HEK293 (cell line): ENCODE measurements at regions not wholly inside any gene's neighbourhood (a gene's known extent, or its start where the extent isn't known, plus 50 kb on each side); places are given as distances from the start of the nearest gene placed in this dataset.

Source experiments
- CTCF ChIA-PET: fragments of 350-600 bp; formaldehyde crosslinking; extraction: SDS; loops from one replicate; lab custom pipeline; 2021; ENCODE audit warnings: antibody characterized with exemption; lab: Yijun Ruan, JAX
- POLR2A ChIA-PET: fragments of 300-600 bp; formaldehyde crosslinking; extraction: SDS; loops from one replicate; lab custom pipeline; 2020; ENCODE audit warnings: antibody characterized with exemption, inconsistent platforms; lab: Yijun Ruan, JAX
- H3K27ac ChIP-seq: fragments of 200-500 bp; sonication (Bioruptor generic); 2 replicates; pipeline ENCODE4 v1.5.1; 2014; ENCODE audit warnings: low read depth, low read length, control low read depth, inconsistent platforms; ENCODE audit errors: extremely low read depth
- H3K36me3 ChIP-seq, 2 experiments: fragments of 200-500 bp in 1 of 2; sonication (Bioruptor generic) in 1 of 2; 1 replicate in 1 of 2; 2 replicates in 1 of 2; pipeline ENCODE4 v1.5.1; 2014 to 2017; ENCODE audit warnings: inconsistent platforms in 2 of 2, low read length in 2 of 2; ENCODE audit not compliant: control insufficient read depth in 2 of 2, insufficient read depth in 1 of 2
- H3K4me1 ChIP-seq: fragments of 200-500 bp; sonication (Bioruptor generic); 2 replicates; pipeline ENCODE4 v1.5.1; 2014; ENCODE audit warnings: mild to moderate bottlenecking, low read length, inconsistent platforms; ENCODE audit not compliant: control insufficient read depth, insufficient read depth
- H3K4me3 ChIP-seq: 2 replicates; pipeline ENCODE4 v1.5.1; 2011; ENCODE audit warnings: low read depth, mild to moderate bottlenecking, control low read depth, low read length, moderate library complexity
- H3K9me3 ChIP-seq: fragments of 200-500 bp; sonication (Bioruptor generic); 2 replicates; pipeline ENCODE4 v1.5.1; 2014; ENCODE audit warnings: low read depth, low read length, inconsistent platforms; ENCODE audit not compliant: control insufficient read depth, insufficient read depth
- HOXC10 ChIP-seq: sonication (generic); formaldehyde crosslinking; IDR thresholded peaks from 2 replicates; pipeline ENCODE4 v1.8.1; 2023; ENCODE audit warnings: mild to moderate bottlenecking, missing genetic modification reagents
- MEIS1 ChIP-seq: sonication (generic); formaldehyde crosslinking; IDR thresholded peaks from 2 replicates; pipeline ENCODE4 v1.8.1; 2022; ENCODE audit warnings: missing genetic modification reagents, mild to moderate bottlenecking, borderline replicate concordance
- OVOL3 ChIP-seq: fragments of 450-650 bp; formaldehyde crosslinking; IDR thresholded peaks from 2 replicates; pipeline ENCODE4 v1.5.1; 2016; ENCODE audit warnings: missing biosample characterization, missing genetic modification characterization
- SALL2 ChIP-seq: fragments of 450-650 bp; formaldehyde crosslinking; IDR thresholded peaks from 2 replicates; pipeline ENCODE4 v1.5.0; 2017; ENCODE audit warnings: missing biosample characterization, mild to moderate bottlenecking, missing genetic modification characterization, borderline replicate concordance
- SCRT1 ChIP-seq: fragments of 450-650 bp; formaldehyde crosslinking; IDR thresholded peaks from 2 replicates; pipeline ENCODE4 v1.5.1; 2016; ENCODE audit warnings: missing biosample characterization, missing genetic modification characterization, borderline replicate concordance
- SCRT2 ChIP-seq: fragments of 450-650 bp; formaldehyde crosslinking; IDR thresholded peaks from 2 replicates; pipeline ENCODE4 v1.5.1; 2016; ENCODE audit warnings: missing biosample characterization, missing genetic modification characterization
- ZFHX2 ChIP-seq: fragments of 450-650 bp; formaldehyde crosslinking; conservative IDR thresholded peaks from 2 replicates; pipeline ENCODE4 v1.5.1; 2016; ENCODE audit warnings: missing biosample characterization, missing genetic modification characterization
- ZFP3 ChIP-seq: fragments of 450-650 bp; formaldehyde crosslinking; IDR thresholded peaks from 2 replicates; pipeline ENCODE4 v1.5.1; 2016; ENCODE audit warnings: low read depth, missing biosample characterization, missing genetic modification characterization
- ZNF121 ChIP-seq: fragments of 450-650 bp; formaldehyde crosslinking; IDR thresholded peaks from 2 replicates; pipeline ENCODE4 v1.5.1; 2016; ENCODE audit warnings: missing biosample characterization, missing genetic modification characterization
- ZNF174 ChIP-seq: fragments of 450-650 bp; formaldehyde crosslinking; IDR thresholded peaks from 2 replicates; pipeline ENCODE4 v1.5.0; 2017; ENCODE audit warnings: missing biosample characterization, mild to moderate bottlenecking, missing genetic modification characterization
- ZNF211 ChIP-seq: fragments of 450-650 bp; formaldehyde crosslinking; IDR thresholded peaks from 2 replicates; pipeline ENCODE4 v1.5.1; 2016; ENCODE audit warnings: low read depth, missing biosample characterization, missing genetic modification characterization
- ZNF292 ChIP-seq: fragments of 450-650 bp; formaldehyde crosslinking; IDR thresholded peaks from 2 replicates; pipeline ENCODE4 v1.5.1; 2016; ENCODE audit warnings: low read depth, missing biosample characterization, missing genetic modification characterization, borderline replicate concordance
- ZNF423 ChIP-seq: fragments of 450-650 bp; formaldehyde crosslinking; IDR thresholded peaks from 2 replicates; pipeline ENCODE4 v1.5.1; 2016; ENCODE audit warnings: missing biosample characterization, missing genetic modification characterization
- ZNF501 ChIP-seq: fragments of 450-650 bp; formaldehyde crosslinking; IDR thresholded peaks from 2 replicates; pipeline ENCODE4 v1.5.1; 2016; ENCODE audit warnings: missing biosample characterization, missing genetic modification characterization
- ZNF555 ChIP-seq: fragments of 450-650 bp; formaldehyde crosslinking; conservative IDR thresholded peaks from 2 replicates; pipeline ENCODE4 v1.5.1; 2017; ENCODE audit warnings: missing biosample characterization, mild to moderate bottlenecking, missing genetic modification characterization, inconsistent platforms
- ZNF580 ChIP-seq: fragments of 450-650 bp; formaldehyde crosslinking; IDR thresholded peaks from 2 replicates; pipeline ENCODE4 v1.5.1; 2016; ENCODE audit warnings: missing biosample characterization, missing genetic modification characterization
- ZNF76 ChIP-seq: fragments of 450-650 bp; formaldehyde crosslinking; IDR thresholded peaks from 2 replicates; pipeline ENCODE4; 2016; ENCODE audit warnings: low read depth, missing biosample characterization, missing genetic modification characterization, borderline replicate concordance
- ZNF830 ChIP-seq: fragments of 450-650 bp; IDR thresholded peaks from 2 replicates; pipeline ENCODE4 v1.5.0; 2018; ENCODE audit warnings: missing biosample characterization, missing genetic modification characterization, low read depth, mild to moderate bottlenecking, moderate library complexity
- TF ChIP-seq, protein P1 (sequence below): fragments of 450-650 bp; formaldehyde crosslinking; IDR thresholded peaks from 2 replicates; pipeline ENCODE4 v1.5.1; 2016; ENCODE audit warnings: missing biosample characterization, missing genetic modification characterization, borderline replicate concordance
- TF ChIP-seq, protein P2 (sequence below): fragments of 450-650 bp; formaldehyde crosslinking; IDR thresholded peaks from 2 replicates; pipeline ENCODE4 v1.5.1; 2016; ENCODE audit warnings: missing biosample characterization, missing genetic modification characterization, borderline replicate concordance

DNA sequence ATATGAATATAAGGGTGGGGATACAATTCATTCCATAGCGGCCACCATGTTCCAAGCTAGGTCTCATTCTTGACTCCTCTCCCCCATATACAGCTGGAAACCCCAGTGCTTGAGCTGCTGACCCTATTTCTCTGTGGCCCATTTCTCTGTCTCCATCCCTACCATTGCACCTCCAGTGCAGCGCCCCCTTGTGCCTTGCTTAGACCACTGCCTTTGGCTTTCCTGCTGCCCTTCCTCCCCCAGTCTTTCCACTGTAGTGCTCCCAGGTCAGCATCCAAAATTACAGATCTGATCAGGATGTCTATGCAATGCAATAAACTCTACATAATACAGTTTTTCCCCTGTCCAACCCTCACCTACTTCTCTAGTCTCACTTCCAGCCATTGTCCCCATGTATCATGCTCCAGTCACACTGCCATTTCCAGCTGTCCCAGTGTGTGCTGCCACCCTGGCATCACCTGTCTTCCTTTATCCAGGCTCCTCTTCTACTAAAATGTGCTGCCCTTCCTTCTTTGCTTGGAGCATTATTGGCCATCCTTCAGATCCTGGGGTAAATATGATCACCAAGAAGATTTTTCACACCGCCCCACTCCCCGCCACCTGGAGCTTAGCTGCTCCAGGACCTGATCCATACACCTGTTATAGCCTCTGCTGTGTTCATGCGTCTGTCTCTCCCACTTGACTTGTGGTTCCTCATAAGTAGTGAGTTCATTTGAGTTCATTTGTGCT lies 199.4 kb upstream of the IPO5 start (continued):
- TF ChIP-seq ZNF76 (tag by site-specific recombination) (no peak), ZNF555 (tag by site-specific recombination) (no peak), SCRT2 (tag by site-specific recombination) (no peak), HOXC10 (CRISPR knock-in tag) (no peak), ZNF423 (tag by site-specific recombination) (no peak), ZNF121 (no peak)

GRCh38 chr13:97757807-97758206 lies 195.7 kb upstream of the IPO5 start:
- CTCF ChIA-PET = no interaction called here
- Histone ChIP-seq H3K4me1 (no peaks in the 10 kb centered on the region), H3K27ac (no peak overlapping the region), H3K9me3 (no peaks in the 10 kb centered on the region), H3K4me3 (no peak overlapping the region), H3K36me3 (no peaks in the 10 kb centered on the region)
- POLR2A ChIA-PET = no interaction called here
- TF ChIP-seq ZNF830 (tag by site-specific recombination) = no peak
- no peak for TF ChIP-seq ZFP3 (tag by site-specific recombination)
- no peak for TF ChIP-seq ZNF292 (tag by site-specific recombination)
- no peak for TF ChIP-seq MEIS1
- no peak for TF ChIP-seq ZNF501
- no peak for TF ChIP-seq ZNF174
- no peak for TF ChIP-seq ZFHX2
- no peak for TF ChIP-seq ZNF121
- no peak for TF ChIP-seq ZNF580 (tag by site-specific recombination)
- no peak for TF ChIP-seq SCRT1 (tag by site-specific recombination)
- TF ChIP-seq, protein P1, sequence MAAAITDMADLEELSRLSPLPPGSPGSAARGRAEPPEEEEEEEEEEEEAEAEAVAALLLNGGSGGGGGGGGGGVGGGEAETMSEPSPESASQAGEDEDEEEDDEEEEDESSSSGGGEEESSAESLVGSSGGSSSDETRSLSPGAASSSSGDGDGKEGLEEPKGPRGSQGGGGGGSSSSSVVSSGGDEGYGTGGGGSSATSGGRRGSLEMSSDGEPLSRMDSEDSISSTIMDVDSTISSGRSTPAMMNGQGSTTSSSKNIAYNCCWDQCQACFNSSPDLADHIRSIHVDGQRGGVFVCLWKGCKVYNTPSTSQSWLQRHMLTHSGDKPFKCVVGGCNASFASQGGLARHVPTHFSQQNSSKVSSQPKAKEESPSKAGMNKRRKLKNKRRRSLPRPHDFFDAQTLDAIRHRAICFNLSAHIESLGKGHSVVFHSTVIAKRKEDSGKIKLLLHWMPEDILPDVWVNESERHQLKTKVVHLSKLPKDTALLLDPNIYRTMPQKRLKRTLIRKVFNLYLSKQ (tag by site-specific recombination) = no peak
- TF ChIP-seq SALL2 (tag by site-specific recombination) = no peak
- TF ChIP-seq OVOL3 = no peak
- no peak for TF ChIP-seq ZNF211 (tag by site-specific recombination)
- TF ChIP-seq SCRT2 (tag by site-specific recombination) = no peak
- TF ChIP-seq, protein P2, sequence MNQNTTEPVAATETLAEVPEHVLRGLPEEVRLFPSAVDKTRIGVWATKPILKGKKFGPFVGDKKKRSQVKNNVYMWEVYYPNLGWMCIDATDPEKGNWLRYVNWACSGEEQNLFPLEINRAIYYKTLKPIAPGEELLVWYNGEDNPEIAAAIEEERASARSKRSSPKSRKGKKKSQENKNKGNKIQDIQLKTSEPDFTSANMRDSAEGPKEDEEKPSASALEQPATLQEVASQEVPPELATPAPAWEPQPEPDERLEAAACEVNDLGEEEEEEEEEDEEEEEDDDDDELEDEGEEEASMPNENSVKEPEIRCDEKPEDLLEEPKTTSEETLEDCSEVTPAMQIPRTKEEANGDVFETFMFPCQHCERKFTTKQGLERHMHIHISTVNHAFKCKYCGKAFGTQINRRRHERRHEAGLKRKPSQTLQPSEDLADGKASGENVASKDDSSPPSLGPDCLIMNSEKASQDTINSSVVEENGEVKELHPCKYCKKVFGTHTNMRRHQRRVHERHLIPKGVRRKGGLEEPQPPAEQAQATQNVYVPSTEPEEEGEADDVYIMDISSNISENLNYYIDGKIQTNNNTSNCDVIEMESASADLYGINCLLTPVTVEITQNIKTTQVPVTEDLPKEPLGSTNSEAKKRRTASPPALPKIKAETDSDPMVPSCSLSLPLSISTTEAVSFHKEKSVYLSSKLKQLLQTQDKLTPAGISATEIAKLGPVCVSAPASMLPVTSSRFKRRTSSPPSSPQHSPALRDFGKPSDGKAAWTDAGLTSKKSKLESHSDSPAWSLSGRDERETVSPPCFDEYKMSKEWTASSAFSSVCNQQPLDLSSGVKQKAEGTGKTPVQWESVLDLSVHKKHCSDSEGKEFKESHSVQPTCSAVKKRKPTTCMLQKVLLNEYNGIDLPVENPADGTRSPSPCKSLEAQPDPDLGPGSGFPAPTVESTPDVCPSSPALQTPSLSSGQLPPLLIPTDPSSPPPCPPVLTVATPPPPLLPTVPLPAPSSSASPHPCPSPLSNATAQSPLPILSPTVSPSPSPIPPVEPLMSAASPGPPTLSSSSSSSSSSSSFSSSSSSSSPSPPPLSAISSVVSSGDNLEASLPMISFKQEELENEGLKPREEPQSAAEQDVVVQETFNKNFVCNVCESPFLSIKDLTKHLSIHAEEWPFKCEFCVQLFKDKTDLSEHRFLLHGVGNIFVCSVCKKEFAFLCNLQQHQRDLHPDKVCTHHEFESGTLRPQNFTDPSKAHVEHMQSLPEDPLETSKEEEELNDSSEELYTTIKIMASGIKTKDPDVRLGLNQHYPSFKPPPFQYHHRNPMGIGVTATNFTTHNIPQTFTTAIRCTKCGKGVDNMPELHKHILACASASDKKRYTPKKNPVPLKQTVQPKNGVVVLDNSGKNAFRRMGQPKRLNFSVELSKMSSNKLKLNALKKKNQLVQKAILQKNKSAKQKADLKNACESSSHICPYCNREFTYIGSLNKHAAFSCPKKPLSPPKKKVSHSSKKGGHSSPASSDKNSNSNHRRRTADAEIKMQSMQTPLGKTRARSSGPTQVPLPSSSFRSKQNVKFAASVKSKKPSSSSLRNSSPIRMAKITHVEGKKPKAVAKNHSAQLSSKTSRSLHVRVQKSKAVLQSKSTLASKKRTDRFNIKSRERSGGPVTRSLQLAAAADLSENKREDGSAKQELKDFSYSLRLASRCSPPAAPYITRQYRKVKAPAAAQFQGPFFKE (tag by site-specific recombination) = no peak
